GM12878 (cell line): ENCODE measurements at regions not wholly inside any gene's neighbourhood (a gene's known extent, or its start where the extent isn't known, plus 50 kb on each side); places are given as distances from the start of the nearest gene placed in this dataset.

Experiments
- ATAC-seq: fragments of 200-7000 bp; cut with Tn5 transposase; 3 replicates; pipeline ENCODE4 v1.9.1; 2020; ENCODE audit warnings: mild to moderate bottlenecking, moderate library complexity
- BruUV-seq: library from RNA; stranded (reverse); fragments of 400-500 nt; replicated peaks from 2 replicates; lab custom pipeline; 2021; lab: Mats Ljungman, UMichigan
- CTCF ChIA-PET: fragments of 300-600 bp; sonication (Branson Sonifier 250); formaldehyde crosslinking; extraction: SDS; loops from one replicate; lab custom pipeline; 2021; ENCODE audit warnings: inconsistent platforms; lab: Yijun Ruan, JAX
- POLR2A ChIA-PET: fragments of 350-600 bp; formaldehyde crosslinking; extraction: SDS; loops from one replicate; lab custom pipeline; 2021; ENCODE audit warnings: inconsistent platforms; lab: Charles Lee
- RAD21 ChIA-PET: fragments of 300-600 bp; sonication (Branson Sonifier 250); formaldehyde crosslinking; loops from one replicate; lab custom pipeline; 2023; ENCODE audit warnings: antibody characterized with exemption; ENCODE audit not compliant: unreplicated experiment; lab: Charles Lee
- SMC1A ChIA-PET: fragments of 300-600 bp; sonication (Branson Sonifier 250); formaldehyde crosslinking; loops from one replicate; lab custom pipeline; 2023; ENCODE audit not compliant: unreplicated experiment, uncharacterized antibody; lab: Charles Lee
- DNase-seq: peaks from one replicate; pipeline ENCODE4 v3.0.0-alpha.2; 2011; ENCODE audit warnings: low read depth, low spot score
- FAIRE-seq: peaks from 3 replicates; lab custom pipeline; 2011; peaks lifted over from hg19 to GRCh38; lab: Jason Lieb, UNC
- H2AFZ ChIP-seq: 2 replicates; pipeline ENCODE4 v1.6.0; 2011; ENCODE audit warnings: low read depth, low read length, control low read depth; ENCODE audit not compliant: control insufficient read depth
- H3K27ac ChIP-seq: 2 replicates; pipeline ENCODE4 v1.5.1; 2011; ENCODE audit warnings: control low read depth; ENCODE audit not compliant: control insufficient read depth, insufficient read depth
- H3K27me3 ChIP-seq, 2 experiments: replicated peaks in 1 of 2; 2 replicates each; pipeline versions ENCODE4 v1.6.0 to v1.6.1; 2011; ENCODE audit warnings: low read length in 1 of 2; ENCODE audit not compliant: control insufficient read depth in 2 of 2, insufficient read depth in 2 of 2
- H3K36me3 ChIP-seq, 2 experiments: 2 replicates each; pipeline ENCODE4 v1.5.1; 2011; ENCODE audit warnings: low read length in 1 of 2; ENCODE audit not compliant: control insufficient read depth in 2 of 2, insufficient read depth in 2 of 2
- H3K4me1 ChIP-seq: 2 replicates; pipeline ENCODE4 v1.6.1; 2011; ENCODE audit warnings: mild to moderate bottlenecking, low read length, moderate library complexity, mixed read lengths; ENCODE audit not compliant: control insufficient read depth, insufficient read depth
- H3K4me2 ChIP-seq: 2 replicates; pipeline ENCODE4 v1.6.0; 2011; ENCODE audit warnings: control low read depth; ENCODE audit not compliant: control insufficient read depth, insufficient read depth
- H3K4me3 ChIP-seq: fragments of 200-600 bp; sonication (generic); 2 replicates; pipeline ENCODE4 v1.5.1; 2016
- H3K79me2 ChIP-seq: 2 replicates; pipeline ENCODE4 v1.6.0; 2011; ENCODE audit warnings: low read length; ENCODE audit not compliant: control insufficient read depth, insufficient read depth
- H3K9ac ChIP-seq: 2 replicates; pipeline ENCODE4 v1.8.0; 2011; ENCODE audit warnings: low read length, control low read depth, mixed read lengths; ENCODE audit not compliant: control insufficient read depth, insufficient read depth
- H3K9me3 ChIP-seq: replicated peaks from 3 replicates; pipeline ENCODE4 v1.5.1; 2011; ENCODE audit warnings: mild to moderate bottlenecking, low read length; ENCODE audit not compliant: control insufficient read depth, insufficient read depth
- H4K20me1 ChIP-seq: 2 replicates; pipeline ENCODE4 v1.6.0; 2011; ENCODE audit not compliant: control insufficient read depth, insufficient read depth
- BACH1 ChIP-seq: fragments of 450-650 bp; IDR thresholded peaks from 2 replicates; pipeline ENCODE4 v1.6.1; 2017; ENCODE audit warnings: mild to moderate bottlenecking, borderline replicate concordance
- CEBPB ChIP-seq, 2 experiments: fragments of 150-350 bp in 1 of 2; IDR thresholded peaks; 2 replicates each; pipeline ENCODE4 v1.6.1; 2012 to 2014; ENCODE audit warnings: low read depth in 2 of 2, low read length in 2 of 2, borderline replicate concordance in 1 of 2, inconsistent platforms in 1 of 2
- CEBPZ ChIP-seq: fragments of 150-350 bp; IDR thresholded peaks from 2 replicates; pipeline ENCODE4 v1.6.1; 2016; ENCODE audit warnings: low read depth, low read length
- HDAC2 ChIP-seq: fragments of 200-600 bp; sonication (generic); IDR thresholded peaks from 2 replicates; pipeline ENCODE4 v1.6.1; 2017
- HDAC6 ChIP-seq: fragments of 200-600 bp; sonication (generic); IDR thresholded peaks from one replicate; pipeline ENCODE4 v1.8.0; 2017; ENCODE audit warnings: antibody characterized with exemption; ENCODE audit not compliant: unreplicated experiment
- IKZF1 ChIP-seq: fragments of 450-650 bp; conservative IDR thresholded peaks from 2 replicates; pipeline ENCODE4 v1.6.1; 2017; ENCODE audit warnings: antibody characterized with exemption, mild to moderate bottlenecking
- LARP7 ChIP-seq: fragments of 450-650 bp; IDR thresholded peaks from 2 replicates; pipeline ENCODE4 v1.6.1; 2017; ENCODE audit warnings: mild to moderate bottlenecking
- RB1 ChIP-seq: fragments of 450-650 bp; formaldehyde crosslinking; IDR thresholded peaks from 2 replicates; pipeline ENCODE4 v1.6.1; 2017; ENCODE audit warnings: mild to moderate bottlenecking, borderline replicate concordance
- RBBP5 ChIP-seq: fragments of 200-600 bp; sonication (generic); conservative IDR thresholded peaks from 2 replicates; pipeline ENCODE4 v1.6.1; 2016
- TARDBP ChIP-seq: IDR thresholded peaks from 2 replicates; pipeline ENCODE4 v1.6.1; 2016; ENCODE audit warnings: borderline replicate concordance
- TBL1XR1 ChIP-seq: IDR thresholded peaks from 2 replicates; pipeline ENCODE4 v1.6.1; 2012; ENCODE audit warnings: low read depth, low read length, improper control_type of control experiment
- TCF12 ChIP-seq: IDR thresholded peaks from 2 replicates; pipeline ENCODE4 v1.6.1; 2011; ENCODE audit warnings: low read depth, mild to moderate bottlenecking, low read length
- ZNF687 ChIP-seq: fragments of 450-650 bp; IDR thresholded peaks from 2 replicates; pipeline ENCODE4 v1.6.1; 2017; ENCODE audit warnings: mild to moderate bottlenecking, moderate library complexity
- WGBS: methylation state at CpG from one replicate; pipeline ENCODE4 v1.1.6; 2016; ENCODE audit warnings: low lambda C conversion rate; ENCODE audit not compliant: insufficient replicate concordance, insufficient coverage; ENCODE audit errors: missing lambda C conversion rate; 5-methylcytosine and 5-hydroxymethylcytosine counted together
- in situ Hi-C: fragments of 300-500 bp; cut with MboI; formaldehyde crosslinking; loops from 9 replicates; pipeline ENCODE4 v1.14.3; 2018; ENCODE audit warnings: mixed read lengths
- intact Hi-C: fragments of 100-400 bp; cut with micrococcal nuclease; formaldehyde crosslinking; loops from one replicate; pipeline ENCODE4 v1.14.2; 2022; ENCODE audit not compliant: unreplicated experiment
- TF ChIP-seq, protein P1 (sequence below): IDR thresholded peaks from 2 replicates; pipeline ENCODE4 v1.6.1; 2012; ENCODE audit warnings: low read depth, low read length, improper control_type of control experiment
- TF ChIP-seq, protein P2 (sequence below): IDR thresholded peaks from 2 replicates; pipeline ENCODE4 v1.6.1; 2011; ENCODE audit warnings: low read depth, low read length, improper control_type of control experiment, borderline replicate concordance

- no peak for TF ChIP-seq CEBPZ
- TF ChIP-seq, protein P1, sequence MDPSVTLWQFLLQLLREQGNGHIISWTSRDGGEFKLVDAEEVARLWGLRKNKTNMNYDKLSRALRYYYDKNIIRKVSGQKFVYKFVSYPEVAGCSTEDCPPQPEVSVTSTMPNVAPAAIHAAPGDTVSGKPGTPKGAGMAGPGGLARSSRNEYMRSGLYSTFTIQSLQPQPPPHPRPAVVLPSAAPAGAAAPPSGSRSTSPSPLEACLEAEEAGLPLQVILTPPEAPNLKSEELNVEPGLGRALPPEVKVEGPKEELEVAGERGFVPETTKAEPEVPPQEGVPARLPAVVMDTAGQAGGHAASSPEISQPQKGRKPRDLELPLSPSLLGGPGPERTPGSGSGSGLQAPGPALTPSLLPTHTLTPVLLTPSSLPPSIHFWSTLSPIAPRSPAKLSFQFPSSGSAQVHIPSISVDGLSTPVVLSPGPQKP, result no peak
- TF ChIP-seq BACH1, result no peak
- TF ChIP-seq RBBP5, result no peak
- TF ChIP-seq HDAC2, result no peak
- TF ChIP-seq RB1, result no peak
Measured at GRCh38 chr9:135338546-135338945, 141.0 kb upstream of the PPP1R26 start (continued).

DNA sequence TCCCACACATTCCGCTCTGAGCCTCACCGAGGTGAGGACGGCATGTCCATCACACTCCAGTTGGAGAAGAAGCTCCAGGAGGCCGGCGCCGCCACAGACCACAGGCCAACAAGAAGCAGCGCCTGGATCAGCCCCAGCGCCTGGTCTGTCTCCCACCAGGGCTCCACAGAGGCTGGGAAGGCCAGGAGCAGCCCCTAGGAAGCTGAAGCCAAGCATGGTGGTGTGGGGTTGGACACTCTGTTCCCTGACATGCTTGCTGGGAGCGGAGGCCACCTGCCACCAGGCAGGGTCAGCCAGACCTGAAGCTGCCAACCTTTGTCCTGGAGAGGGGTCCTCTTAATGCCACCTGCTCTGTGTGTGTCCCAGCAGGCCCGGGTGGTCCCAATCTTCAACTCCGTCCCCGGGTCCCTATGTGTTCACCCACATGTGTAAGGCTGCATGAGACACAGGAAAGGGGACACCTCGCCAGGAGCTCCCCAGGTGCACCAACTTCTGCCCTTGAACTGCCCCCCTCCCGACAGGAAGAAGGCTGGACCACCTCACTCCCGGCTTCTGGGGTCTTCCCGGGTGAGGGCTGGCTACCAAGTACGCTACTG lies 140.1 kb upstream of the PPP1R26 start:
- FAIRE-seq, result no peak
- no TSS peak for BruUV-seq
- SMC1A ChIA-PET, result interaction anchor here (0.9 kb wide), 1 partner anchor 11 kb away, joined by 3 read pairs; no protein-coding TSS in a partner anchor

More for the DNA sequence above, 140.1 kb upstream of the PPP1R26 start:
- no peaks in the 10 kb centered on the region for H3K4me1 ChIP-seq
- ATAC-seq, result no peak
- no peak overlapping the region for H3K4me2 ChIP-seq
- 8% methylated on average over 17 of the region's 17 CpGs for WGBS
- H4K20me1 ChIP-seq, result no peaks in the 10 kb centered on the region
- CTCF ChIA-PET, result no interaction called here
- H3K27ac ChIP-seq, result no peak overlapping the region
- H3K36me3 ChIP-seq, result no peaks in the 10 kb centered on the region
- in situ Hi-C loops (no loop called here), intact Hi-C loops (no loop called here)
- H2AFZ ChIP-seq, result no peak overlapping the region
- no peak for DNase-seq
- H3K27me3 ChIP-seq, result peaks cover 0 to 4% of the 10 kb centered on the region in 2 experiments; a peak in 2 of 4 replicates
- no peak overlapping the region for H3K9ac ChIP-seq
- RAD21 ChIA-PET, result no interaction called here
- no peak for TF ChIP-seq TARDBP
- TF ChIP-seq, protein P2, sequence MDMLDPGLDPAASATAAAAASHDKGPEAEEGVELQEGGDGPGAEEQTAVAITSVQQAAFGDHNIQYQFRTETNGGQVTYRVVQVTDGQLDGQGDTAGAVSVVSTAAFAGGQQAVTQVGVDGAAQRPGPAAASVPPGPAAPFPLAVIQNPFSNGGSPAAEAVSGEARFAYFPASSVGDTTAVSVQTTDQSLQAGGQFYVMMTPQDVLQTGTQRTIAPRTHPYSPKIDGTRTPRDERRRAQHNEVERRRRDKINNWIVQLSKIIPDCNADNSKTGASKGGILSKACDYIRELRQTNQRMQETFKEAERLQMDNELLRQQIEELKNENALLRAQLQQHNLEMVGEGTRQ, result no peak
- no peak for TF ChIP-seq TCF12
- TF ChIP-seq IKZF1, result no peak
- TF ChIP-seq ZNF687, result no peak
- TF ChIP-seq CEBPB (IDR thresholded peaks at IDR 0.05; ENCODE audit: borderline replicate concordance in 1 of 2, low read depth in 2 of 2, low read length in 2 of 2), result no peak
- TF ChIP-seq HDAC6, result no peak
- no peak for TF ChIP-seq TBL1XR1
- no peak for TF ChIP-seq LARP7
- H3K9me3 ChIP-seq, result no peaks in the 10 kb centered on the region
- POLR2A ChIA-PET, result no interaction called here
- no peak overlapping the region for H3K4me3 ChIP-seq
- H3K79me2 ChIP-seq, result no peaks in the 10 kb centered on the region
